RPMI8226 (cell line): ENCODE measurements at regions not wholly inside any gene's neighbourhood (a gene's known extent, or its start where the extent isn't known, plus 50 kb on each side); places are given as distances from the start of the nearest gene placed in this dataset.

Experiments used
- DNase-seq: peaks from one replicate; pipeline ENCODE4 v3.0.0-alpha.2; 2015

DNA sequence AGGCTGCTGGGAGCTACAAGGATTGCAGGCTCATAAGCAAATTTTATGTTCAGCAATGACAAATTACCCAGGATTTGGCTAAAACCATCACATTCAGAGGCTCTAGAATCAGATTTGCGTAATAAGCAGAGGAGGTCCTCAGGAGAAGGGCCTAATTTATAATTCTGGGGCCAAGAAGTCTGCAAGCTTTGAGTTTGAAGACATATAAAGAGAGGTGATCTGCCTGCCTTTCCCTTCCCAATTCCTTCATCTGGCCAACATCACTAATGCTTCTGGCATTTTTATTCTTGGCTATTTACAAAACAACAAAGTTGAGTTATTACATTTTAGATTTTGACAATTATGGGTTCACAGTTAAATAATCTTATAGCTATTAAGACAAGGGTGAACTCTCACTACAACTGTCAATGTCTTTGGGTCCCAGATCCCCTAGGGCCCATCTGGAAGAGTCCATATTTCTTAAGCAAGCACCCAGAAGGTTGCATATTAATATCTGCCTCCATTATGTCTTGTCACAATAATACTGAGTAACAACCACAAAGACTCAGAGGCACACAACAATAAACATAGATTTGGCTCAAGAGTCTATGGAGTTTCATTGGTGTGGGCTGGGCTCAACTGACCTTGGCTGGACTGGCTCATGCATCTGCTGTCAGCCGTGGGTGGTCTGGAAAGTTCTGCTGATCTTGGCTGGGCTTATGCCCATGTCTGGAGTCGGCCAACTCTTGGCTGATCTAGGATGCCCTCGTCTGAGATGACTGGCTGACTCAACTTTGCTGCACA lies 67.2 kb upstream of the CD82 start:
- no peak for DNase-seq

DNA sequence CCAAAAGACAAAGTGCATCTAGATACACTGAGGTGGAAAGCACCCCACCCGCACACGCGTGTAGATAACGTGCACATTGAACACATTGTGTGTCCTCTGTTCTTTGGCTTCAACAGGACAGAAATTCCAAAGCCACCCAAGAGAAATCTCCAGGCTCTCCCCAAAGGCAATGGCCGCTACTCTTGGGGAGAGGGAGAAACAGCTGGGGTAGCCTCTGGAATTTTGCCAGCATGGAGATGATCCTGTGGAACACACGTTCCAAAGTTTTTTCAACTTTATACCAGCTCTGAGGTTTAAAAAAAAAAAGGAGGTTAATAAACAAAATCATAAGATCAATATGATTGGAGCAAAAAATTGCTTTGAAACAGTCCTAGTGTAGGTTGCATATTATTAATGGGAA lies 63.0 kb upstream of the CD82 start:
- no peak for DNase-seq

DNA sequence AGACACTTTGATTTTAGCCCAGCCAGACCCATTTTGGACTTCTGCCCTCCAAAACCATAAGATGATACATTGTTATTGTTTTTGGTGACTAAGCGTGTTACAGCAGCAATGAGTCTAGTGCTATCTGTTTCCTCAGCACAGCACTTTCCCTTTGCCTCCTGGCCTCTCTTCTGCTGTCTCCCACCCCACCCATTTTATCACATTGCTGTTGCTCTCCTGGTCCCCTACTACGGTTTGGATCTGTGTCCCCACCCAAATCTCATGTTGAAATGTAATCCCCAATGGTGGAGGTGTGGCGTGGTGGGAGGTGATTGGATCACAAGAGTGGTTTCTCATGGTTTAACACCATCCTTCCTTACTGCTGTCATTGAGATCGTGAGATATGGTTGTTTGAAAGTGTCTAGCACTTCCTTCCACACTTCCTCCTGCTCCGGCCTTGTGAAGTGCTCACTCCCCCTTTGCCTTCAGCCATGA lies 59.8 kb upstream of the CD82 start:
- no peak for DNase-seq

DNA sequence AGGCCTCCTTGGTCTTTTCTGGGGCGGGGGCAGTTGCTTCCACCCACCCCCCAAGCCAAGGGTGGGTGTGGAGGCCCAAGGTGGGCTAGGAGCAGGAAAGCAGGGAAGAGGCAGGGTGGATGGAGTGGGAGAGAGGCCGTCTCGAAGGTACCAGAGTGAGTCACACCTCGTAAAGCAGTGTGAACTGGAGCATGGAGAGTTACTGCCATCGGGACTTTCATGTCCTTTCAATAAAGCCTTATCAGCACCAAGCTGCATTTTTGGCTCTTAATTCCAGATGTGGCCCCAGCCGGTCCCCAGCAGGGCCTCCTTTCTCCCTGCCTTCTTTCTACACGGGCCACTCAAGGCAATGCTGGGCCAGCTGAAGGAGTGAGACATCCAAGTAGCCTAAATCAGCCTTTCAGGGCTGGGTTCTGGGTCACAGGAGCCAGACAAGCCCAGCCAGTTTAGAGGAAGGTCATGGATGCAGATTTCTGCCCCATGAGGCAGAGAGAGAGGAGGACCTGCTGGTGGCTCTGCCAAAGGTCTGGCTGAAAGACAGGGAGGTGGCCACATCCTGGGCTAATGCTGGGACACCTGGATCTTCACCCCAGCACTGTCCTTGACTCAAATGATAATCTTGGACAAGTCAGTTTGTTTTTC lies 59.0 kb upstream of the CD82 start:
- no peak for DNase-seq

GRCh38 chr11:44507491-44507890 lies 58.0 kb upstream of the CD82 start:
- DNase-seq: no peak

- DNase-seq: no peak
These were observed 57.5 kb upstream of the CD82 start for GRCh38 chr11:44507896-44508445.

DNA sequence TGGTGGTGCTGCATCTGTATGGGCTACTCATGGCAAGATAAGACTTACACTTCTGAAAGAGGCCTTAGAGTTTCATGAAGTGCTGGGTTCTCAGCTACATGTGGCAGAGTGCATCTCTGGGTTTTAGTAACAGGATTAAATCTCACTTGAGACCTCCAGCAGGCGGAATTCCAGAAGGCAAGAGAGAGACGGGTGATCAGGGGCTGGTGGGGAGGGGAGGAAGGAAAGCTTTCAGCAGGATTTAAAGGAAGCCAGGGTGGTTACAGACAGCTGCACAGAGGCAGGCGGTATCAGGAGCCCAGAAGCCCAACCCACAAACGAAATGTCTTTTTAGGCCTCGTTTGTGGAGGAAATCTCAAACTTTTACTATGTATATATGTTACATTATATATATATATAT lies 56.2 kb upstream of the CD82 start:
- no peak for DNase-seq

DNA sequence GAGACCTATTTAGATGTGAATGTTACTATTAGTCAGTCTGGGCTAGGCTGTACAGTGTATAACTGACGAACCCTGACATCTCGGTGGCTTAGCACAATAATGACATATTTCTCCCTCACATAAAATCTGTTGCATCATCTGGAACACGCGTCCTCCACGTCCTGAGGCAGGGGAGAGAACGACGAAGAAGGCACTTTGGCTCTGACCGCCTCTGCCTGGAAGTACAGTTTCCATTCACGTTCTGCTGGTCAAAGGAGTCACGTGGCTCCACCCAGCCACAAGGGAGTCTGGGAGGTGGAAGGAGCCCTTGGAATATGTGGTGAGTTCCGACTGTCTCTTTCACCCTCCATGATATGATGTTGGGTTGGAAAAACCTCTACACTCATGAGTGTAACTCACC lies 55.1 kb upstream of the CD82 start:
- no peak for DNase-seq

GRCh38 chr11:44512818-44513217 lies 52.6 kb upstream of the CD82 start:
- no peak for DNase-seq

DNA sequence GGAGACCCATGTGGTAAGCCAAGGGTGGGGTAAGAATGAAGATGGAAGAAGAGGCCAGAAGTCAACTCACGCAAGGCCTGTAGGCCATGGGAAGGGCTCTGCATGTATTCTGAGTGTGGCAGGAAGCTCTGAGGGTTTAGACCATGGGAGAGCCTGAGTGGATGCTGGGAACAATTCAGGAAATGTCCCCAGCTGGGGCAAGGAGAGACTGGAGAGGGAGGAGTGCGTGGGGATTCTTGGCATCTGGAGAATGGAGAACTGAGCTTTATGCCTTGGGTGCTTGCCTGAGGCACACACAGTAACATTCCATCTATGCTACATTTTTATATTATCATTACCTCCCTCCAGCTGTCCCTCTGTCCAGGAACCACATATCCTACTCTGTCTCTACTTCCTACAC lies 50.4 kb upstream of the CD82 start:
- no peak for DNase-seq
